DOHH2 (cell line): ENCODE measurements at regions not wholly inside any gene's neighbourhood (a gene's known extent, or its start where the extent isn't known, plus 50 kb on each side); places are given as distances from the start of the nearest gene placed in this dataset.

Source experiments
- CTCF ChIP-seq: fragments of 200-600 bp; sonication (generic); IDR thresholded peaks from one replicate; pipeline ENCODE4 v1.5.1; 2014; ENCODE audit warnings: antibody characterized with exemption, mild to moderate bottlenecking, low read depth, low read length; ENCODE audit not compliant: poor library complexity, severe bottlenecking
- EZH2phosphoT487 ChIP-seq: fragments of 200-600 bp; sonication (generic); IDR thresholded peaks from 2 replicates; pipeline ENCODE4 v1.6.1; 2017; ENCODE audit warnings: borderline replicate concordance, mild to moderate bottlenecking, antibody characterized with exemption, low read length, moderate library complexity, mixed read lengths

GRCh38 chr16:52251495-52251894 is 295.4 kb downstream of the TOX3 start:
- TF ChIP-seq CTCF, result no peak
- TF ChIP-seq EZH2phosphoT487, result no peak
